ENCODE measurements at regions not wholly inside any gene's neighbourhood (a gene's known extent, or its start where the extent isn't known, plus 50 kb on each side); places are given as distances from the start of the nearest gene placed in this dataset.

DNA sequence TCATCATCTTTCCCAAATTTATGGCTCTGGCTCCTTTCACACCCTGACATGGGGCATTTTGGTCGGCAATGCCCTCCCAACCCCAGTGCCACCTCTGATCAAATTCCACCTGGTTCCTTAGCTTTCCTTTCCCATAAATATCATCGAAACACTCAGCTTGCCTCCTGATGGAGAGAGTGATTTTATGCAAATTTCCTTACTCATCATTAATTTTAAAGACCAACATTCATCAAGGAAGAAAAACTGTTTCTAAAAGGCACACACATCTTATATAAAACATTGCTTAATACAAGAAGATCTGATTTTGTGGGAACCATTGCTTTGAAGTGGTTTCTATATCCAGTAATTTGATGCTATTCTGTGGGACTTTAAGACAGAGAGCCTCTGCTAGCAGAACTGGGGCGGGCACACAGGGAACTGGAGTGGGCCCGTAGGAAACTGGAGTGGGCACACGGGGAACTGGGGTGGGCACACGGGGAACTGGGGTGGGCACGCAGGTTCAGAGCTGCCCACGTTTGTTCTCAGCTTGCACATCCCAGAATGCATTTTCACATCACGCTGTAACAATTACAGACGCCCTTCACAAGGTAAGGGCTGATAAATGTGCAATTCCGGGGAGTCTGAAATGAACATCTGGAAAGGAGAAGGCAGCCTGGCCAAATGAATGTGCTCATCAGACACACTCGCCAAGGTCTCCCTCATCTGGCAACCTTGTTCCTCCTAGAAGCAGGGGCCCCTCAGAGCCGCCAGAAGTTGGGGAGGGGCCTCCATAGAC lies 174.2 kb downstream of the RTP5 start:
- TF ChIP-seq, protein P1, sequence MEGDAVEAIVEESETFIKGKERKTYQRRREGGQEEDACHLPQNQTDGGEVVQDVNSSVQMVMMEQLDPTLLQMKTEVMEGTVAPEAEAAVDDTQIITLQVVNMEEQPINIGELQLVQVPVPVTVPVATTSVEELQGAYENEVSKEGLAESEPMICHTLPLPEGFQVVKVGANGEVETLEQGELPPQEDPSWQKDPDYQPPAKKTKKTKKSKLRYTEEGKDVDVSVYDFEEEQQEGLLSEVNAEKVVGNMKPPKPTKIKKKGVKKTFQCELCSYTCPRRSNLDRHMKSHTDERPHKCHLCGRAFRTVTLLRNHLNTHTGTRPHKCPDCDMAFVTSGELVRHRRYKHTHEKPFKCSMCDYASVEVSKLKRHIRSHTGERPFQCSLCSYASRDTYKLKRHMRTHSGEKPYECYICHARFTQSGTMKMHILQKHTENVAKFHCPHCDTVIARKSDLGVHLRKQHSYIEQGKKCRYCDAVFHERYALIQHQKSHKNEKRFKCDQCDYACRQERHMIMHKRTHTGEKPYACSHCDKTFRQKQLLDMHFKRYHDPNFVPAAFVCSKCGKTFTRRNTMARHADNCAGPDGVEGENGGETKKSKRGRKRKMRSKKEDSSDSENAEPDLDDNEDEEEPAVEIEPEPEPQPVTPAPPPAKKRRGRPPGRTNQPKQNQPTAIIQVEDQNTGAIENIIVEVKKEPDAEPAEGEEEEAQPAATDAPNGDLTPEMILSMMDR (IDR thresholded peaks at IDR 0.05 in 8 of 11, conservative IDR thresholded peaks at IDR 0.05 in 3 of 11) = no peak
- TF ChIP-seq POLR2A (IDR thresholded peaks at IDR 0.05) (no peak), POLR2AphosphoS5 (IDR thresholded peaks at IDR 0.05) (no peak)
